ENCODE measurements at regions not wholly inside any gene's neighbourhood (a gene's known extent, or its start where the extent isn't known, plus 50 kb on each side); places are given as distances from the start of the nearest gene placed in this dataset.
"Not testable (repeated sequence)": the region's sequence is repeated elsewhere in the genome, so short reads cannot be mapped to it uniquely, and the experiment has no call there.

- no peak for DNase-seq
These were observed 181.9 kb downstream of the HDGFL1 start for GRCh38 chr6:22751223-22751622.

GRCh38 chr6:22752522-22752921, 183.2 kb downstream of the HDGFL1 start:
- no peak for DNase-seq

GRCh38 chr6:22754061-22754460, 184.7 kb downstream of the HDGFL1 start:
- no peak for DNase-seq

- DNase-seq = no peak
These were observed 186.2 kb downstream of the HDGFL1 start for GRCh38 chr6:22755605-22756004.

- no peak for DNase-seq
These were observed 187.0 kb downstream of the HDGFL1 start for GRCh38 chr6:22756365-22756764.

GRCh38 chr6:22764496-22764895, 195.1 kb downstream of the HDGFL1 start:
- DNase-seq = no peak

- DNase-seq = no peak
These were observed 195.6 kb downstream of the HDGFL1 start for GRCh38 chr6:22765015-22765414.

GRCh38 chr6:22766979-22767378, 197.6 kb downstream of the HDGFL1 start:
- no peak for DNase-seq

GRCh38 chr6:22770054-22770453, 200.7 kb downstream of the HDGFL1 start:
- no peak for DNase-seq

GRCh38 chr6:22774129-22774528, 204.8 kb downstream of the HDGFL1 start:
- DNase-seq = no peak

- DNase-seq = not testable (repeated sequence)
These were observed 209.1 kb downstream of the HDGFL1 start for GRCh38 chr6:22778438-22778837.

GRCh38 chr6:22779062-22779461, 209.7 kb downstream of the HDGFL1 start:
- no peak for DNase-seq

- DNase-seq = no peak
These were observed 214.6 kb downstream of the HDGFL1 start for GRCh38 chr6:22783931-22784330.

GRCh38 chr6:22784601-22785410, 215.4 kb downstream of the HDGFL1 start:
- no peak for DNase-seq

GRCh38 chr6:22788038-22788437, 218.7 kb downstream of the HDGFL1 start:
- DNase-seq = no peak

- no peak for DNase-seq
These were observed 219.9 kb downstream of the HDGFL1 start for GRCh38 chr6:22789315-22789714.

GRCh38 chr6:22794844-22795243, 225.5 kb downstream of the HDGFL1 start:
- no peak for DNase-seq

GRCh38 chr6:22800451-22800850, 231.1 kb downstream of the HDGFL1 start:
- DNase-seq = no peak

GRCh38 chr6:22801831-22802230, 232.5 kb downstream of the HDGFL1 start:
- DNase-seq = no peak

GRCh38 chr6:22804620-22805261, 235.4 kb downstream of the HDGFL1 start:
- DNase-seq = no peak

GRCh38 chr6:22807261-22807660, 237.9 kb downstream of the HDGFL1 start:
- no peak for DNase-seq

- DNase-seq = no peak
These were observed 238.5 kb downstream of the HDGFL1 start for GRCh38 chr6:22807818-22808217.

GRCh38 chr6:22808466-22808865, 239.1 kb downstream of the HDGFL1 start:
- DNase-seq = no peak

GRCh38 chr6:22809370-22809769, 240.0 kb downstream of the HDGFL1 start:
- DNase-seq = no peak

GRCh38 chr6:22819209-22819608, 249.8 kb downstream of the HDGFL1 start:
- DNase-seq = no peak
